Liver (tissue), 8 donors: ENCODE measurements at regions not wholly inside any gene's neighbourhood (a gene's known extent, or its start where the extent isn't known, plus 50 kb on each side); places are given as distances from the start of the nearest gene placed in this dataset.

Experiments
- DNase-seq: peaks from one replicate; pipeline ENCODE4 v3.0.0-alpha.2; 2017; ENCODE audit warnings: low spot score
- H3K27ac ChIP-seq, 2 donors: one replicate each; pipeline ENCODE4 v1.7.0; 2013; ENCODE audit warnings: inconsistent platforms in 2 of 2, low read length in 2 of 2, control low read depth in 1 of 2, low read depth in 1 of 2, mild to moderate bottlenecking in 1 of 2
- H3K27me3 ChIP-seq, 4 donors: one replicate each; pipeline versions ENCODE4 v1.6.1 to v1.7.0; 2013; ENCODE audit warnings: low read length in 3 of 4, inconsistent platforms in 1 of 4, mild to moderate bottlenecking in 1 of 4, moderate library complexity in 1 of 4; ENCODE audit not compliant: control insufficient read depth in 4 of 4, insufficient read depth in 4 of 4
- H3K36me3 ChIP-seq, 4 donors: one replicate each; pipeline versions ENCODE4 v1.6.1 to v1.7.0; 2013; ENCODE audit warnings: low read length in 3 of 4, mild to moderate bottlenecking in 3 of 4, low read depth in 1 of 4, moderate library complexity in 1 of 4; ENCODE audit not compliant: control insufficient read depth in 4 of 4, insufficient read depth in 3 of 4
- H3K4me1 ChIP-seq, 4 donors: one replicate each; pipeline versions ENCODE4 v1.6.1 to v1.7.0; 2013; ENCODE audit warnings: low read length in 3 of 4, mild to moderate bottlenecking in 3 of 4, moderate library complexity in 1 of 4; ENCODE audit not compliant: control insufficient read depth in 4 of 4, insufficient read depth in 4 of 4
- H3K4me3 ChIP-seq, 3 donors: one replicate each; pipeline versions ENCODE4 v1.6.1 to v1.7.0; 2013; ENCODE audit warnings: low read length in 3 of 3, control low read depth in 1 of 3, low read depth in 1 of 3, mild to moderate bottlenecking in 1 of 3
- H3K9ac ChIP-seq, 2 donors: one replicate each; pipeline ENCODE4 v1.7.0; 2013; ENCODE audit warnings: low read length in 2 of 2, mild to moderate bottlenecking in 2 of 2, moderate library complexity in 2 of 2, control low read depth in 1 of 2, low read depth in 1 of 2
- H3K9me3 ChIP-seq, 4 donors: one replicate each; pipeline versions ENCODE4 v1.6.1 to v1.7.0; 2013; ENCODE audit warnings: low read length in 3 of 4; ENCODE audit not compliant: control insufficient read depth in 4 of 4
- EGR1 ChIP-seq, 2 donors: IDR thresholded peaks; 2 replicates each; pipeline ENCODE4 v1.6.1; 2016 to 2018; ENCODE audit warnings: antibody characterized with exemption in 2 of 2, low read depth in 2 of 2
- FOXA1 ChIP-seq: IDR thresholded peaks from 2 replicates; pipeline ENCODE4 v1.6.1; 2016; ENCODE audit warnings: antibody characterized with exemption
- FOXA2 ChIP-seq: IDR thresholded peaks from 2 replicates; pipeline ENCODE4 v1.6.1; 2016; ENCODE audit warnings: antibody characterized with exemption
- HNF4G ChIP-seq: IDR thresholded peaks from 2 replicates; pipeline ENCODE4 v1.6.1; 2016; ENCODE audit warnings: antibody characterized with exemption
- JUND ChIP-seq, 2 donors: IDR thresholded peaks; 2 replicates each; pipeline ENCODE4 v1.6.1; 2016; ENCODE audit warnings: antibody characterized with exemption in 2 of 2
- NR2F2 ChIP-seq: IDR thresholded peaks from 2 replicates; pipeline ENCODE4 v1.6.1; 2016; ENCODE audit warnings: antibody characterized with exemption
- RAD21 ChIP-seq, 2 donors: IDR thresholded peaks; 2 replicates each; pipeline ENCODE4 v1.6.1; 2016; ENCODE audit warnings: antibody characterized with exemption in 2 of 2, mild to moderate bottlenecking in 2 of 2
- RXRA ChIP-seq, 2 donors: IDR thresholded peaks; 2 replicates each; pipeline ENCODE4 v1.6.1; 2017 to 2018; ENCODE audit warnings: antibody characterized with exemption in 2 of 2, mild to moderate bottlenecking in 1 of 2
- SP1 ChIP-seq: IDR thresholded peaks from 2 replicates; pipeline ENCODE4 v1.6.1; 2018; ENCODE audit warnings: antibody characterized with exemption, mild to moderate bottlenecking
- TAF1 ChIP-seq: conservative IDR thresholded peaks from 2 replicates; pipeline ENCODE4 v1.6.1; 2016; ENCODE audit warnings: antibody characterized with exemption, mild to moderate bottlenecking
- YY1 ChIP-seq: IDR thresholded peaks from 2 replicates; pipeline ENCODE4 v1.6.1; 2016; ENCODE audit warnings: antibody characterized with exemption, mild to moderate bottlenecking
- WGBS: extraction: QIAGEN DNeasy Blood & Tissue Kit; methylation state at CpG from one replicate; pipeline ENCODE4 v1.1.7; 2013; 5-methylcytosine and 5-hydroxymethylcytosine counted together
- TF ChIP-seq, protein P1 (sequence below): IDR thresholded peaks from 2 replicates; pipeline ENCODE4 v1.6.1; 2016; ENCODE audit warnings: antibody characterized with exemption, mild to moderate bottlenecking
- TF ChIP-seq, protein P2 (sequence below): fragments of 150-350 bp; IDR thresholded peaks from 2 replicates; pipeline ENCODE4 v1.5.1; 2017; ENCODE audit warnings: improper control_type of control experiment, low read depth, low read length; ENCODE audit not compliant: missing input control
- donor health status: healthy.
- donor health status: healthy.
- donor health status: healthy.
- donor health status: healthy.
- donor health status: healthy.

DNA sequence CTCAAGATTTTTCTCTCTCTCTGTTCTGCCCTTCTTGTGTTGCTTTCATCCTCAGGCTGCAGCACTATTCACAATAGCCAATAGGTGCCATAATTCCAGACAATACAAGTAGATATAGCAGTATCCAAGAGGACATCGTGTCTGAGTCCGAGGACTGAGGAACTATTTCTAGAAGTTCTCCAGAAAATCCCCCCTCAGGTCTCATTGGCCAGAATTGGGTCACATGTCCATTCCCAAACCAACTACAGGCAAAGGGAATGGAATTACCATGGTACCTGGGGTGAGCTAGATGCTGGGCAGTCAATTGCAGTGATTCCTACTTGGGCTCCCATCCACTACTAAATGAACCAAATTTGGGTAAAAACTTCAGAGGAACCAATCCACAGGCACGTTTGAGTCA, 301.9 kb upstream of the RASGEF1B start:
- H3K4me1 ChIP-seq: no peaks in the 10 kb centered on the region
- H3K9me3 ChIP-seq: no peaks in the 10 kb centered on the region
- no peak overlapping the region for H3K9ac ChIP-seq
- no peaks in the 10 kb centered on the region for H3K36me3 ChIP-seq
- H3K27me3 ChIP-seq: no peaks in the 10 kb centered on the region
- no peak overlapping the region for H3K27ac ChIP-seq
- no peak for TF ChIP-seq TAF1
- no peak for TF ChIP-seq FOXA2
- no peak for TF ChIP-seq RAD21 (IDR thresholded peaks at IDR 0.05)
- no peak for TF ChIP-seq HNF4G
- TF ChIP-seq JUND (IDR thresholded peaks at IDR 0.05): no peak
- TF ChIP-seq, protein P1, sequence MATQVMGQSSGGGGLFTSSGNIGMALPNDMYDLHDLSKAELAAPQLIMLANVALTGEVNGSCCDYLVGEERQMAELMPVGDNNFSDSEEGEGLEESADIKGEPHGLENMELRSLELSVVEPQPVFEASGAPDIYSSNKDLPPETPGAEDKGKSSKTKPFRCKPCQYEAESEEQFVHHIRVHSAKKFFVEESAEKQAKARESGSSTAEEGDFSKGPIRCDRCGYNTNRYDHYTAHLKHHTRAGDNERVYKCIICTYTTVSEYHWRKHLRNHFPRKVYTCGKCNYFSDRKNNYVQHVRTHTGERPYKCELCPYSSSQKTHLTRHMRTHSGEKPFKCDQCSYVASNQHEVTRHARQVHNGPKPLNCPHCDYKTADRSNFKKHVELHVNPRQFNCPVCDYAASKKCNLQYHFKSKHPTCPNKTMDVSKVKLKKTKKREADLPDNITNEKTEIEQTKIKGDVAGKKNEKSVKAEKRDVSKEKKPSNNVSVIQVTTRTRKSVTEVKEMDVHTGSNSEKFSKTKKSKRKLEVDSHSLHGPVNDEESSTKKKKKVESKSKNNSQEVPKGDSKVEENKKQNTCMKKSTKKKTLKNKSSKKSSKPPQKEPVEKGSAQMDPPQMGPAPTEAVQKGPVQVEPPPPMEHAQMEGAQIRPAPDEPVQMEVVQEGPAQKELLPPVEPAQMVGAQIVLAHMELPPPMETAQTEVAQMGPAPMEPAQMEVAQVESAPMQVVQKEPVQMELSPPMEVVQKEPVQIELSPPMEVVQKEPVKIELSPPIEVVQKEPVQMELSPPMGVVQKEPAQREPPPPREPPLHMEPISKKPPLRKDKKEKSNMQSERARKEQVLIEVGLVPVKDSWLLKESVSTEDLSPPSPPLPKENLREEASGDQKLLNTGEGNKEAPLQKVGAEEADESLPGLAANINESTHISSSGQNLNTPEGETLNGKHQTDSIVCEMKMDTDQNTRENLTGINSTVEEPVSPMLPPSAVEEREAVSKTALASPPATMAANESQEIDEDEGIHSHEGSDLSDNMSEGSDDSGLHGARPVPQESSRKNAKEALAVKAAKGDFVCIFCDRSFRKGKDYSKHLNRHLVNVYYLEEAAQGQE: no peak
- TF ChIP-seq EGR1 (IDR thresholded peaks at IDR 0.05; ENCODE audit: low read depth in 2 of 2): no peak
- TF ChIP-seq NR2F2: no peak
- TF ChIP-seq, protein P2, sequence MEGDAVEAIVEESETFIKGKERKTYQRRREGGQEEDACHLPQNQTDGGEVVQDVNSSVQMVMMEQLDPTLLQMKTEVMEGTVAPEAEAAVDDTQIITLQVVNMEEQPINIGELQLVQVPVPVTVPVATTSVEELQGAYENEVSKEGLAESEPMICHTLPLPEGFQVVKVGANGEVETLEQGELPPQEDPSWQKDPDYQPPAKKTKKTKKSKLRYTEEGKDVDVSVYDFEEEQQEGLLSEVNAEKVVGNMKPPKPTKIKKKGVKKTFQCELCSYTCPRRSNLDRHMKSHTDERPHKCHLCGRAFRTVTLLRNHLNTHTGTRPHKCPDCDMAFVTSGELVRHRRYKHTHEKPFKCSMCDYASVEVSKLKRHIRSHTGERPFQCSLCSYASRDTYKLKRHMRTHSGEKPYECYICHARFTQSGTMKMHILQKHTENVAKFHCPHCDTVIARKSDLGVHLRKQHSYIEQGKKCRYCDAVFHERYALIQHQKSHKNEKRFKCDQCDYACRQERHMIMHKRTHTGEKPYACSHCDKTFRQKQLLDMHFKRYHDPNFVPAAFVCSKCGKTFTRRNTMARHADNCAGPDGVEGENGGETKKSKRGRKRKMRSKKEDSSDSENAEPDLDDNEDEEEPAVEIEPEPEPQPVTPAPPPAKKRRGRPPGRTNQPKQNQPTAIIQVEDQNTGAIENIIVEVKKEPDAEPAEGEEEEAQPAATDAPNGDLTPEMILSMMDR: no peak
- no peak for TF ChIP-seq FOXA1
- no peak for TF ChIP-seq RXRA (IDR thresholded peaks at IDR 0.05)
- WGBS: 88% methylated on average over 3 of the region's 3 CpGs
- no peak overlapping the region for H3K4me3 ChIP-seq
- DNase-seq: no peak

DNA sequence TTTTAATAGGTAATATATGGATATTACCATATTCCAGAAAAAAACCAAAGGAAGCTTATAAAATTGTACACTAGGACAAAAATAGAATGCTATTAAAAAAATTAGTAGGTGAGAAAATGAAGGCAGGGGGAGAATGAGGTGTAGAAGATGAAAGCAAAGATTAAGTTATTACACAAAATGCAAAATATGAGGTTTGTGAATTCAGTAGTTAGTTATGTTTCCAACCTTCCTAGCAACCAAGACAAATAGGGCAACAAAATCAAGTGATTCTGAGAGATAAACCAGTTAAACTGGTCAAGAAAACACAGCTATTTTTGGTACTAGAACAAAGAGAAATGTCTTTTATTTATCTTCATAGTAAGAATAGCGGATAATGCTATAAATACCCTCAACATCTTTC, 300.0 kb upstream of the RASGEF1B start:
- H3K27me3 ChIP-seq: no peaks in the 10 kb centered on the region
- H3K9me3 ChIP-seq: no peaks in the 10 kb centered on the region
- H3K9ac ChIP-seq: no peak overlapping the region
- no peak for DNase-seq
- H3K27ac ChIP-seq: no peak overlapping the region
- no peak overlapping the region for H3K4me3 ChIP-seq
- H3K4me1 ChIP-seq: no peaks in the 10 kb centered on the region
- no peak for TF ChIP-seq SP1
- no peak for TF ChIP-seq YY1
- H3K36me3 ChIP-seq: no peaks in the 10 kb centered on the region
- 88% methylated on average over 1 of the region's 1 CpG for WGBS

DNA sequence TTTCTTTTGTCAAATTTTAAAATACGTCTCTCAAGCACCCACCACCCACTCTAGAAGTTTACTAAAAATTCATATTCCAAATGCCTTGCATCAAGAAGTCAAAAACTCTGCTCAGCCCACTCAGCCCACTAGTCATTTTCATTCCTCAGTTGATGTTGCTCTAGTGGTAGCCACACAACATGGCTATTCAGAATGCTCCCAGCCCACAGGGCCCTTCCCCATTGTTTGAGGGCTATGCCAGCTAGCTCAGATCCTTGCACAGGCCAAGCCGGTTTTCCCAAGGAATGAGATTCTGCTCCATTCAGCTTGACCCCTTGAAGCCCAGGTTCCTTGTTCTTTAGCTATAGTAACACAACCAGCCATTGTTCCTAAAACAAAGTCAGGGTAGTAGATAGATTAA, 297.5 kb upstream of the RASGEF1B start:
- Histone ChIP-seq H3K9me3 (no peaks in the 10 kb centered on the region), H3K27me3 (no peaks in the 10 kb centered on the region), H3K4me3 (no peak overlapping the region), H3K36me3 (no peaks in the 10 kb centered on the region), H3K4me1 (no peaks in the 10 kb centered on the region), H3K9ac (no peak overlapping the region), H3K27ac (no peak overlapping the region)
- DNase-seq: no peak
- WGBS: 96% methylated on average over 2 of the region's 2 CpGs
- no peak for TF ChIP-seq NR2F2
- TF ChIP-seq RXRA (IDR thresholded peaks at IDR 0.05): no peak
